ENCODE measurements at regions not wholly inside any gene's neighbourhood (a gene's known extent, or its start where the extent isn't known, plus 50 kb on each side); places are given as distances from the start of the nearest gene placed in this dataset.
"Not testable (repeated sequence)": the region's sequence is repeated elsewhere in the genome, so short reads cannot be mapped to it uniquely, and the experiment has no call there.

- no peak for DNase-seq
Observed at GRCh38 chr22:49014227-49015201, 813.2 kb downstream of the BRD1 start.

- no peak for DNase-seq
Observed at GRCh38 chr22:49013707-49014106, 814.0 kb downstream of the BRD1 start.

- DNase-seq: peak in 1 of 56 donors; percentile 29
Observed at GRCh38 chr22:49012712-49013395, 814.8 kb downstream of the BRD1 start.

- no peak for DNase-seq
Observed at GRCh38 chr22:49011769-49012648, 815.7 kb downstream of the BRD1 start.

GRCh38 chr22:49011379-49011768, 816.3 kb downstream of the BRD1 start:
- no peak for DNase-seq

- DNase-seq: no peak
Observed at GRCh38 chr22:49010901-49011300, 816.8 kb downstream of the BRD1 start.

- no peak for DNase-seq
Observed at GRCh38 chr22:49010070-49010863, 817.4 kb downstream of the BRD1 start.

- no peak for DNase-seq
Observed at GRCh38 chr22:49009359-49010063, 818.2 kb downstream of the BRD1 start.

- no peak for DNase-seq
Observed at GRCh38 chr22:49008682-49009235, 818.9 kb downstream of the BRD1 start.

GRCh38 chr22:49007013-49007653, 820.5 kb downstream of the BRD1 start:
- DNase-seq: no peak

GRCh38 chr22:49006207-49007012, 821.3 kb downstream of the BRD1 start:
- DNase-seq: no peak

GRCh38 chr22:49005557-49005956, 822.1 kb downstream of the BRD1 start:
- no peak for DNase-seq

- no peak for DNase-seq
Observed at GRCh38 chr22:49004484-49005399, 822.9 kb downstream of the BRD1 start.

- DNase-seq: not testable (repeated sequence)
Observed at GRCh38 chr22:48997605-48998004, 830.1 kb downstream of the BRD1 start.

- DNase-seq: no peak
Observed at GRCh38 chr22:48993655-48994054, 834.0 kb downstream of the BRD1 start.

GRCh38 chr22:48984639-48985038, 843.0 kb downstream of the BRD1 start:
- no peak for DNase-seq

GRCh38 chr22:48982321-48982905, 845.3 kb downstream of the BRD1 start:
- DNase-seq: no peak

Measured in amygdala (tissue), 56 donors.